Kidney capillary endothelial cell (primary cell): ENCODE measurements at regions not wholly inside any gene's neighbourhood (a gene's known extent, or its start where the extent isn't known, plus 50 kb on each side); places are given as distances from the start of the nearest gene placed in this dataset.

Experiments used
- DNase-seq: peaks from one replicate; pipeline ENCODE4 v3.0.0-alpha.2; 2018; ENCODE audit warnings: low spot score

GRCh38 chr21:43332861-43333297 lies 94.1 kb downstream of the SIK1 start:
- DNase-seq = no peak

- peak; percentile 56 for DNase-seq
Measured at GRCh38 chr21:43331962-43332828, 94.7 kb downstream of the SIK1 start.

DNA sequence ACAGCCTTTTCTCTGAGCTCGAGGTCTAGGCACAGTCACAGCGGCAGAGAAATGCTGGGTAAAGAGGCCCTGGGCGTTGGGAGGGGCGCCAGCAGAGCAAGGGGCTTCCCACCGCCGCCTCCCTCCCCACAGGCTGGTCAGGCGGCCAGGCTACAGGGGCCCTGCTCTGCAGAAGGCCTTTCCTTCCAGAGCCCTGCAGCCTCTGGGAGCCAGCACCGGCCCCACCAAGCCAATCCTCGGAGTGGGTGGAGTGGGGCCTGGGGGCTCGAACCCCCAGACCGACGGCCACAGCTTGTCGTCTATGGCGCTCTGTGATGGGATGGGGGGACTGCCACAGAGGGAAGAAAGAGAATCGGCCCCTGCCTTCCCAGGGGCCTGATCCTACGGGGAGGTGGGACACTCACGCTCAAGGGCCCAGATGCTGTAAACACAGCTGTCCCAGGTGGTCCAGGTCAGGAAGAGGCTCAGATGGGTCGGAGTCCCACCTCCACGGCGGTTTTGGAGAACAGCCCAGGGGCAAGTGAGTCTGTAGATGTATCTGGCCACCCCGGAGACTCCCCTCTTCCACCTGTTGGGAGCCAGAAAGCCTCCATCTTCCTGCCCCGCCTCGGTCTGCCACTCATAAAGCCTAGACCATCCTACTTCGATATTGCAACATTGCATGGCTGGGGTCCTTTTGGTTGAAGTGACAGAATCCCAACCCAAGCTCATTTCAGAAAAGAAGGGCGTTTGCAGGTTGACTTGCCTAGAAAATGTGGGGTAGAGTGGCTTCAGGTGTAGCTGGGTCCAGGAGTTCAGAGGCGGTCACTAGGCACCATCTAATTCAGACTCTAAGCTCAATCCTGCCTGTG lies 95.6 kb downstream of the SIK1 start:
- no peak for DNase-seq

DNA sequence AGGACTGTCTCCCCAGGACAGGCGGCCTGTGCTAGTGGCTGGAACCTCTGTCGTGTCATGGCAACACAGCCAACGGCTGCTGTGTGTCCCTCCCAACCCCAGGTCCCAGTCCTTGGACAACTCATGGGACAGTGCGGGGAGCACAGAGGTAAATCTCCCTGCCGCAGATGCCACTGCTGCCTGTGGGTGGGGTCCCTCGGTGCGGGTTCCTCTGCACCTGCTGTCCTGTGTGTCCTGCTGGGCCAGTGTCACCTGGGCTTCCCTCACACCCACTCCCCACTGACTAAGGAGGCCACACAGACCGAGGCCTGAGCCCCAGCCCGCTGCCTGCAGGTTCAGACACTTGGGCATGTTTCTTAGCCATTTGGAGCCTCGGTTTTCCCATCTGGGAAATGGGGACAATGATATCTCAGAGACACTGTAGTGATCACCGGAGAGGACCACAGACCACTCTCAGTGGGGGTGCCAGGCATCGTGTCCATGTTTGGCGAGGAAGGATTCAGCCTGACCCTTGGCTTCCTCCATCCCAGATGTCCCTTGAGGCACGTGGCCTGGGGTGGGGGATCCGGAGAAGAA lies 96.5 kb downstream of the SIK1 start:
- no peak for DNase-seq

- DNase-seq = no peak
Measured at GRCh38 chr21:43329711-43330269, 97.1 kb downstream of the SIK1 start.

- no peak for DNase-seq
Measured at GRCh38 chr21:43328958-43329691, 97.8 kb downstream of the SIK1 start.

GRCh38 chr21:43328185-43328957 lies 98.6 kb downstream of the SIK1 start:
- DNase-seq = no peak

- DNase-seq = no peak
Measured at GRCh38 chr21:43325968-43326715, 100.8 kb downstream of the SIK1 start.

- no peak for DNase-seq
Measured at GRCh38 chr21:43325036-43325435, 101.9 kb downstream of the SIK1 start.

GRCh38 chr21:43324596-43324995 lies 102.3 kb downstream of the SIK1 start:
- DNase-seq = no peak

- no peak for DNase-seq
Measured at GRCh38 chr21:43323244-43324005, 103.5 kb downstream of the SIK1 start.

DNA sequence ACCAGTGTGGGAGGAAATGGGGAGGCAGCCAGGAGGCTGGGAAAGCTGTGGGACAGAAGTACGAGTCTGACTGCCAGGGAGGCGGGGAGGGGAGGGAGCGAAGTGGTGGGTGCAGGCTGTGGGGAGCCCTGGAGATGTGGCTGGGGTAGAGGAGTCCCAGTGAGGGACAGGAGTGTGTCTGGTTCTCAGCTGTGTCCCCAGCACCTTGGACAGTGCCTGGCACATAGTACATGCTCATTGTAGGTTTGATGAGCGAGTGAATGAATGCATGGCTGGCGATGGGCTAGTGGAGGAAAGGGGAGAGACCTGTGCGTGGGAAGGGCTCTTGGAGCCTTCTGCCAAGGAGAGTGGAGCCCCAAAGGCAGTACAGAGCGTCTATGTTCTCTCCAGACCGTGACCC lies 104.1 kb downstream of the SIK1 start:
- no peak for DNase-seq

DNA sequence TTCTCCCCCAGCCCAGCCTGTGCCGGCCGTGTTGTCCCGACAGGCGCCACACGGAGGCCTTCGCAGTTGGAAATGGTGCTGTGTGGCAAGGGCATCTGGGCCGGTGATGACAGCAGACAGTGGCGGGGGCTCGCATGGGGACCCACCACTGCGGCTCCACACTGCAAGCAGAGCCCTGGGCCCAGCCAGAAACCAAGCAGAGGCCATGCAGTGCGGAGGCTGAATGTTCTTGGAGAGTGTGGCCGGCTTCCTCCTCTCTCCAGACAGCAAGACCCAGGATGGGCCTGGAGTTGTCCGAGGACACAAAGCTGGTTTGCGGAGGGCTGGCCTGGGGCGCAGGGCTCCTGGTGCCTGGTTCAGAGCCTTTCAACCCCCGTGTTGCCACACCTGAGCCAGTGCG lies 104.6 kb downstream of the SIK1 start:
- no peak for DNase-seq

- DNase-seq = no peak
Measured at GRCh38 chr21:43321611-43322010, 105.3 kb downstream of the SIK1 start.

DNA sequence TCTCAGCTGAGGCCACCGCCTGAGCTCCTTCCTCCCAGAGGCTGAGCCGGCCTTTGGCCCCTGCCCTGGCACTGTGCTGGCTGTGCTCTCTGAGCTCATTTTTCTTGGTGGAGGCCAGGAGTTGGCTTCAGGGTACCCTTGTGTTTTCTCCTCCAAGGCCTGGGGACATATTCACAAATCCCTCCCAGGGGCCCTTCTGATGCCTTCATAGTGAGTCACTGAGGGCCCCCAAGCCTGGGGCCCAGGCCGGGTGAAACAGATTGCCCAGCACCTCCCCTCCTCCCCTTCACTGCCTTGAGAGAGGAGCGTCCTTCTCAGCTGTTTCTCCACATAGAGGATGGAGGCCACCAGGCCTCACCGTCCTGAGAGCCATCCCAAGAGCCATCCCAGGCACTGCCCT lies 105.8 kb downstream of the SIK1 start:
- DNase-seq = no peak

DNA sequence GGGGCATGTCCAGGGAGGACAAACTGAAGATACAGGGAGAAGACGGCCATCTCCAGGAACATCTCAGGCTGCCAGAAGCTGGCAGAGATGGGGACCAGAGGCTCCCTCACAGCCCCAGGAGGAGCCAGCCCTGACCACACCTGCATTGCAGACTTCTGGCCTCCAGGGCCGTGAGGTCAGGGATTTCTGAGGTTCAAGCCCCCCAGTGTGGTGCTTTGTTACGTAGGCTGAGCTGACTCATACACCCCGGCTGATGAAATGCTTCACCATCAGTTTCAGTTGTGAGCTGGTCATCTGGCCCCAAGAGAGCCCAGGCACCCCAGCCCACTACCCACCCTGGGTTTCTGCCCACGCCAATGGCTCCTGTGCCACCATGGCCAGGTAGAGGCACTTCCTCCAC lies 106.4 kb downstream of the SIK1 start:
- no peak for DNase-seq

GRCh38 chr21:43318841-43319781 lies 107.8 kb downstream of the SIK1 start:
- peak; percentile 37 for DNase-seq

GRCh38 chr21:43318368-43318767 lies 108.6 kb downstream of the SIK1 start:
- no peak for DNase-seq
